B cell (primary cell): ENCODE measurements at regions not wholly inside any gene's neighbourhood (a gene's known extent, or its start where the extent isn't known, plus 50 kb on each side); places are given as distances from the start of the nearest gene placed in this dataset.

Experiments used
- ATAC-seq: fragments of 200-7000 bp; cut with Tn5 transposase; one replicate; pipeline ENCODE4 v1.10.0; 2021; ENCODE audit warnings: low read depth, mild to moderate bottlenecking, moderate number of reproducible peaks, moderate library complexity
- CTCF ChIA-PET: fragments of 350-600 bp; sonication (Branson Sonifier 250); formaldehyde crosslinking; loops from one replicate; lab custom pipeline; 2021; ENCODE audit warnings: antibody characterized with exemption, inconsistent platforms; lab: Charles Lee
- POLR2A ChIA-PET: fragments of 350-600 bp; sonication (Branson Sonifier 250); formaldehyde crosslinking; loops from one replicate; lab custom pipeline; 2021; ENCODE audit warnings: antibody characterized with exemption; lab: Charles Lee
- DNase-seq: peaks from one replicate; pipeline ENCODE4 v3.0.0; 2013
- H2AFZ ChIP-seq: 2 replicates; pipeline ENCODE4 v1.6.1; 2012; ENCODE audit warnings: mild to moderate bottlenecking, low read depth, low read length; ENCODE audit not compliant: insufficient read depth, poor library complexity, severe bottlenecking
- H3K27ac ChIP-seq, 2 donors: 1 replicate in 1 of 2; 2 replicates in 1 of 2; pipeline ENCODE4 v1.5.1; 2012 to 2013; ENCODE audit warnings: low read length in 2 of 2, mild to moderate bottlenecking in 2 of 2, moderate library complexity in 1 of 2
- H3K27me3 ChIP-seq, 4 experiments: fragments of 200-600 bp in 1 of 4; sonication (generic) in 1 of 4; replicated peaks in 1 of 4; 1 replicate in 2 of 4; 2 replicates in 2 of 4; pipeline versions ENCODE4 v1.6.1 to v1.7.0; 2013 to 2016; ENCODE audit warnings: low read length in 3 of 4, mild to moderate bottlenecking in 2 of 4, mixed read lengths in 1 of 4, moderate library complexity in 1 of 4; ENCODE audit not compliant: insufficient read depth in 4 of 4, control insufficient read depth in 3 of 4; ENCODE audit errors: control extremely low read depth in 1 of 4
- H3K36me3 ChIP-seq, 2 experiments: replicated peaks in 1 of 2; 1 replicate in 1 of 2; 2 replicates in 1 of 2; pipeline versions ENCODE4 v1.6.1 to v1.7.1; 2013; ENCODE audit warnings: low read length in 1 of 2; ENCODE audit not compliant: insufficient read depth in 2 of 2, control insufficient read depth in 1 of 2; ENCODE audit errors: control extremely low read depth in 1 of 2, extremely low read depth in 1 of 2
- H3K4me1 ChIP-seq, 2 donors: fragments of 200-600 bp in 1 of 2; sonication (generic) in 1 of 2; 1 replicate in 1 of 2; 2 replicates in 1 of 2; pipeline versions ENCODE4 v1.5.1 to v1.6.1; 2013 to 2017; ENCODE audit warnings: low read length in 2 of 2; ENCODE audit not compliant: control insufficient read depth in 2 of 2, insufficient read depth in 2 of 2
- H3K4me2 ChIP-seq: replicated peaks from 2 replicates; pipeline ENCODE3; 2012; ENCODE audit warnings: mild to moderate bottlenecking, low read depth, low read length; ENCODE audit not compliant: poor library complexity, severe bottlenecking
- H3K4me3 ChIP-seq, 5 experiments: fragments of 200-600 bp in 1 of 5; sonication (generic) in 1 of 5; 1 replicate in 3 of 5; 2 replicates in 2 of 5; pipeline versions ENCODE4 v1.5.1 to v1.7.0; 2011 to 2016; ENCODE audit warnings: low read length in 4 of 5, mild to moderate bottlenecking in 4 of 5, low read depth in 2 of 5, control low read depth in 1 of 5, moderate library complexity in 1 of 5; ENCODE audit not compliant: insufficient read depth in 1 of 5; ENCODE audit errors: control extremely low read depth in 1 of 5, extremely low read depth in 1 of 5
- H3K79me2 ChIP-seq: fragments of 200-600 bp; sonication (generic); one replicate; pipeline ENCODE4 v1.6.0; 2016; ENCODE audit warnings: low read length; ENCODE audit not compliant: control insufficient read depth, insufficient read depth
- H3K9ac ChIP-seq: fragments of 200-600 bp; sonication (generic); 2 replicates; pipeline ENCODE4 v1.6.1; 2017; ENCODE audit warnings: mild to moderate bottlenecking, low read length, moderate library complexity
- H3K9me3 ChIP-seq, 3 donors: one replicate each; pipeline versions ENCODE4 v1.6.1 to v1.7.1; 2013; ENCODE audit warnings: low read length in 2 of 3; ENCODE audit not compliant: control insufficient read depth in 2 of 3, insufficient read depth in 1 of 3; ENCODE audit errors: control extremely low read depth in 1 of 3
- H4K20me1 ChIP-seq: 2 replicates; pipeline ENCODE4 v1.6.0; 2012; ENCODE audit warnings: mild to moderate bottlenecking, low read length; ENCODE audit not compliant: insufficient read depth, control insufficient read depth, poor library complexity, severe bottlenecking
- H3K27ac Mint-ChIP-seq: one replicate; pipeline ENCODE4 v1.8.0; 2021; ENCODE audit warnings: mixed read lengths
- H3K27me3 Mint-ChIP-seq: one replicate; pipeline ENCODE4 v1.8.0; 2021; ENCODE audit warnings: mixed read lengths
- H3K4me1 Mint-ChIP-seq: one replicate; pipeline ENCODE4 v1.8.0; 2021; ENCODE audit warnings: mixed read lengths
- H3K4me3 Mint-ChIP-seq: one replicate; pipeline ENCODE4 v1.8.0; 2021; ENCODE audit warnings: mixed read lengths
- H3K9me3 Mint-ChIP-seq: one replicate; pipeline ENCODE4 v1.8.0; 2022; ENCODE audit warnings: mixed read lengths; ENCODE audit not compliant: insufficient read depth
- EZH2 ChIP-seq: IDR thresholded peaks from 2 replicates; pipeline ENCODE4 v1.6.1; 2012; ENCODE audit warnings: borderline replicate concordance, low read depth, mild to moderate bottlenecking, moderate library complexity, low read length; ENCODE audit not compliant: insufficient read depth, poor library complexity, severe bottlenecking
- WGBS: methylation state at CpG from one replicate; pipeline ENCODE4 v1.1.5; 2013; ENCODE audit warnings: missing lambda C conversion rate; ENCODE audit not compliant: insufficient coverage; 5-methylcytosine and 5-hydroxymethylcytosine counted together
- intact Hi-C: fragments of 100-400 bp; cut with micrococcal nuclease; formaldehyde crosslinking; loops from one replicate; pipeline ENCODE4 v1.10.0; 2022
- TF ChIP-seq, protein P1 (sequence below): fragments of 200-600 bp; IDR thresholded peaks from one replicate; pipeline ENCODE4 v1.8.0; 2022; ENCODE audit warnings: antibody characterized with exemption, mild to moderate bottlenecking

DNA sequence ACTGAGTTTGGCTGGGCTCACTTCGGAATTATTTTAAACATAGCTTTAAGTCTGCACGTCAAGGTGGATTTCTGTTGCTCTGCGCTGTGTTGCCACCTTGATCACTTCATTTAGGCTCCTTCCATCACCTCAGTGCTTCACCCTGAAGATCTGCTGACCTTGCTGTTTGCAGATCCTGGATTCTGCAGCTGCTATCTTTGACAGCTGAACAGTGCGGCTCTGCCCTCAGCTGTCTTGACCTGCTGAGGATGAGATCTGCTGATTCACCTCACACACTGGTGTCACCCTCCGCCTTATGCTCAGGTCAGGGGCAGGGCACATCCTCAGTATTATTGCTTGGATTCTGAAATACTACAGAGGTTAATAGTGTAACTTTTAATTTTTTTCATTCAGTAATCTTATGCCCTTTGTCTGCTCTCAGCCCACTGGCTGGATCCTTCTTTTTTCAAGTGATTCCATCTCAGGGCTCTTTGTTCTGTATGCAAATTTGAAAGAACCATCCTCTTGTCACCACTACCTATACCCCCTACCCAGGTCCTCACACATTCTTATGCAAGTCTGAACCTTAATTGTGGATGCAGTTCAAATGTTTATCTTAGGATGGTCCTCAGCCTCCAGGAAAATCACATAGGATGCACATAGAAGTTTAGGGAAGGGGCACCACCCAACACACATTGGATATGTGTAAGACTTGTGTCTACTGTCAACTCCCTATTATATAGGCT, 364.0 kb downstream of the OLFM3 start:
- DNase-seq (no peak), ATAC-seq (no peak)
- Histone ChIP-seq H3K27ac (no peak overlapping the region), H3K4me1 (no peaks in the 10 kb centered on the region), H3K9ac (no peak overlapping the region), H4K20me1 (no peaks in the 10 kb centered on the region), H3K79me2 (no peaks in the 10 kb centered on the region), H3K36me3 (no peaks in the 10 kb centered on the region), H3K4me3 (no peak overlapping the region), H3K9me3 (no peaks in the 10 kb centered on the region), H3K27me3 (no peaks in the 10 kb centered on the region), H3K4me2 (no peak overlapping the region), H2AFZ (no peak overlapping the region)
- intact Hi-C loops: no loop called here
- no peak overlapping the region for H3K4me3 Mint-ChIP-seq
- H3K9me3 Mint-ChIP-seq: no peaks in the 10 kb centered on the region
- TF ChIP-seq, protein P1, sequence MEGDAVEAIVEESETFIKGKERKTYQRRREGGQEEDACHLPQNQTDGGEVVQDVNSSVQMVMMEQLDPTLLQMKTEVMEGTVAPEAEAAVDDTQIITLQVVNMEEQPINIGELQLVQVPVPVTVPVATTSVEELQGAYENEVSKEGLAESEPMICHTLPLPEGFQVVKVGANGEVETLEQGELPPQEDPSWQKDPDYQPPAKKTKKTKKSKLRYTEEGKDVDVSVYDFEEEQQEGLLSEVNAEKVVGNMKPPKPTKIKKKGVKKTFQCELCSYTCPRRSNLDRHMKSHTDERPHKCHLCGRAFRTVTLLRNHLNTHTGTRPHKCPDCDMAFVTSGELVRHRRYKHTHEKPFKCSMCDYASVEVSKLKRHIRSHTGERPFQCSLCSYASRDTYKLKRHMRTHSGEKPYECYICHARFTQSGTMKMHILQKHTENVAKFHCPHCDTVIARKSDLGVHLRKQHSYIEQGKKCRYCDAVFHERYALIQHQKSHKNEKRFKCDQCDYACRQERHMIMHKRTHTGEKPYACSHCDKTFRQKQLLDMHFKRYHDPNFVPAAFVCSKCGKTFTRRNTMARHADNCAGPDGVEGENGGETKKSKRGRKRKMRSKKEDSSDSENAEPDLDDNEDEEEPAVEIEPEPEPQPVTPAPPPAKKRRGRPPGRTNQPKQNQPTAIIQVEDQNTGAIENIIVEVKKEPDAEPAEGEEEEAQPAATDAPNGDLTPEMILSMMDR: no peak
- TF ChIP-seq EZH2: no peak
- CTCF ChIA-PET: no interaction called here
- no peaks in the 10 kb centered on the region for H3K4me1 Mint-ChIP-seq
- no peak overlapping the region for H3K27ac Mint-ChIP-seq
- no peaks in the 10 kb centered on the region for H3K27me3 Mint-ChIP-seq
- 90% methylated on average over 4 of the region's 5 CpGs for WGBS
- POLR2A ChIA-PET: no interaction called here

GRCh38 chr1:101645810-101646209, 350.9 kb downstream of the OLFM3 start:
- POLR2A ChIA-PET: no interaction called here
- Histone ChIP-seq H2AFZ (no peak overlapping the region), H3K79me2 (no peaks in the 10 kb centered on the region), H3K4me1 (no peaks in the 10 kb centered on the region), H3K4me3 (no peak overlapping the region), H3K27ac (no peak overlapping the region), H4K20me1 (no peaks in the 10 kb centered on the region), H3K9ac (no peak overlapping the region), H3K36me3 (no peaks in the 10 kb centered on the region), H3K9me3 (no peaks in the 10 kb centered on the region), H3K4me2 (no peak overlapping the region), H3K27me3 (no peaks in the 10 kb centered on the region)
- ATAC-seq: no peak
- H3K4me1 Mint-ChIP-seq: no peaks in the 10 kb centered on the region
- WGBS: no CpG with 5 or more reads among the region's 2 CpGs
- H3K9me3 Mint-ChIP-seq: no peaks in the 10 kb centered on the region
- H3K4me3 Mint-ChIP-seq: no peak overlapping the region
- CTCF ChIA-PET: no interaction called here
- no peak overlapping the region for H3K27ac Mint-ChIP-seq
- TF ChIP-seq EZH2: no peak
- TF ChIP-seq, protein P1: no peak
- no peak for DNase-seq
- intact Hi-C loops: no loop called here
- H3K27me3 Mint-ChIP-seq: no peaks in the 10 kb centered on the region
